ENCODE measurements at regions not wholly inside any gene's neighbourhood (a gene's known extent, or its start where the extent isn't known, plus 50 kb on each side); places are given as distances from the start of the nearest gene placed in this dataset.
"Not testable (repeated sequence)": the region's sequence is repeated elsewhere in the genome, so short reads cannot be mapped to it uniquely, and the experiment has no call there.

DNA sequence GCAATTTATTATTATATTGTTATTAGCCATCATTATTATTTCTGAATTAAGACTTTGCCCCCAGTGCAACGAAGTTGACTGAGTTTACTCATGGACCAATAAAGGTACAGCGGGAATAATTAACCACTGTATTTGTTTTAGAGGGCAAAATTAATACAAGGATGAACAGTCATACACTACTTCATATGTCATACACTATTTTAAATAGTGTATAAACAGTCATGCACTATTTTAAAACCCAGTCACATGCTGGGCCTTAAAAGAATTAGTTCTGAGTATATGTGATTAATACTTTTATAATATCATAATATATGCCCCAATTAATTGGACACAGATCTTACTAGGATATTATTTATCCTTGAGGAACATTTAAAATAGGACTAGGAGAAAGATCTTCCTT is 125.3 kb upstream of the NANOGP8 start:
- DNase-seq, result no peak

DNA sequence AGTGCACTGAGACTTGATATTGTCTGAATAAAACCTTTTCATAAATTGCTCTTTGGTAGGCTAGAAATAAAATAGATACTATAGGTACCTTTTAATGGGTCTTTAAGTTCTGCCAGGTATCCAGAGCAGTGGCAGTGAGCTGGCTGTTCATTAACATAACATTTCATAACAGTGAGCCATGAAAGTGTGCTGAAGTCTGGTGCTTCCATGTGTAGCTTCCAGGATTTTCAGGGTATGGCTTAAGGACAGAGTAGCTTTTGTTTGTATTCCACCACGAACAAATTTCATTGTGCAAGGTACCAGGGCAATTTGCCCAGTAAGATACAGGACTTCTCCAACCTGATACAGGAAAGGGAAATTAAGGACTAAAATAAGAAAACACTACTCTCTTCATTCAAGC is 124.7 kb upstream of the NANOGP8 start:
- DNase-seq, result no peak

DNA sequence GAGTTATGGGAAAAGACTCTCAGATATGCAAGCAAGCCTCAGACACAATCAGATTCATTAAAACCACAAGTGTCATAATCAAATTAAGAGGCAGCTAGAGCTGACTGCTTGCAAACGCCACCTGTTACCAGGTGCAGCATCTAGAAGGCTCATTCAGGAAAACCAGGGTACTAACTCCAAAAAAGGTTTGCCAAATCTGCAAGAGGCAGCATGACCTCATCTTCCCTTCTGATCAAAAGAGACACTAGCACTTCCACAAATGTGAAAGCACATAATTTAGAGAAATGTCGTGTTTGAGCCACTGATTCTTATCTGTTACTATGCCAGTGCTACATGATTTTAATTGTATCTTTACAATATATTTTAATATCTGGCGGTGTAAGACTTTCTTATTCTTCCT is 123.3 kb upstream of the NANOGP8 start:
- no peak for DNase-seq

DNA sequence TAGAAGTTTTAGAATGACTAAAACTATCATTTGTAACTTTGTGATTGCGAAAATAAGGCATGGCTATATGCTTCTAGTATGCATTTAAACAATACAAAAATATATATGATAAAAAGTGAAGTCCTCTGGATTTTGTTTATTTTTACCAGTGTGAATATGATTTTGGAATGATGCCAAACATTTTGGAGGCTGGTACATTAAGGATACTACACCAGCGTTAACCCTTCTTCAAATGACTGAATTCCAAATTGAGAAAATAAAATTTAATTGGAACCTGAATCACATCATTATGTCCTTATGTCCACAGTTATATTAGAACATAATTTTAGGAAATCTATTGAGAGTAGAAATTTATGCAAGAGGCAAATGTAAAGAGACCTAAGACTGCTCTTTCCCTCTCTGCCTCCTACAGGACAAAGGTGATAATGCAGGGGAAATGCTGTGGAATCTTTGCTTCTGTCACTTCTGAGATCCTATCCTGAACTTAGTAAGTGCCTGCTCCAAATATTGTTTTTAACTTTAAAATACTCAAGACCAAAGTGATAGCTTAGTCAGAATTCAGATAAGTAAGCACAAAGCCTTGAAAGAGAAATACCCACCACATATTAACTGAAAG is 121.1 kb upstream of the NANOGP8 start:
- no peak for DNase-seq

DNA sequence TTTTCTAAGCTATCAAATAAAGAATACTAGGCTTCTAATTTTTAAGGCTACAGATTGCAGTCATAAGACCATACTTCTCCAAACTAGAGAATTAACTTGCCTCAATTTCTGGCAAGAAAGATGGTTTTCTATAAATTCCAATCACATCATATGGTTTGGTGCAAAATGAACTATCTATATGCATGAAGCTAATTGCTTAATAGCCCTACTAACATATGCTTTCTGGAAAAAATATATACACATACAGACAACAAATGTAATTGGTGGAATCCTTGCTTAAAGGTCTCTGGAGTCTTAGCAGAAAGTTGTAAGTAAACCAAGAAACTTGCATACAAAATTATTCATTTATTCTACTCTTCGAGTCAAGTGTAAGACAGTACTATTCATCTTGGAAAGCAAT is 113.1 kb upstream of the NANOGP8 start:
- no peak for DNase-seq

DNA sequence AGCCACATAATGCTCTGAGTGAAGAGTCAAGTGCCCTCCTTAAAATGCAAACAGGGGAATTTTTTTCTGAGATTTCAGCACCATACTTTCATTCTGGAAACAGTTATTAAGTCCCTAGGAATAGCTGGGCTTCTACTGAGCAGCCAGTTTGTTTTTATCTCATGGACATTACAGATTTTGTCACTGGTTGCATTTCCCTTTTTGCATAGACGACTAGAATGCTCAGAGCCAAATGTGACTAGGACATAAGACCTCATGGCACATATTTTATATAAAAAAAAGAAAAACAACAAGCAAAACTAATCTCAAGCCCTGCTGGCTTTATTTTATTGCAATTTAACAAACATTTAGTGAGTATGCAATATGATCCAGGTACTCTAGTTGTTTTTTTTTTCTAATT is 112.7 kb upstream of the NANOGP8 start:
- no peak for DNase-seq

DNA sequence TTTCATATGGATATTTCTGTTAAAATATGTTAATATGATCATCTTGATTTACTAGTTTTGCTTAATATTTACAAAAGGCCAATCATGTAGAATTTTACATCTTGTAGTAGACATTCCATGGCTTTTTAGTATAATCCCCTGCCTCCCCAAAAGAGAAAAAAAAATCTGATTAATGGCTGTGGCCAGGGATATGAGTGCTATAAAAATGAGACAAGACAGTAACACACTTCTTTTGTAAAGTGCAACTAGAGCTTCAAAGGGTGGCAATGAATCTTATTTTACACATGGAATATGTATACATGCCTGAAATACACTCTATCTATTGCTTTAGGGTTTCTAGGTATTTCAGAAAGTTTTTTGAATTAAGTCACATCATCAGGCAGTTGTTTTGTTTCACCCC is 112.2 kb upstream of the NANOGP8 start:
- no peak for DNase-seq

DNA sequence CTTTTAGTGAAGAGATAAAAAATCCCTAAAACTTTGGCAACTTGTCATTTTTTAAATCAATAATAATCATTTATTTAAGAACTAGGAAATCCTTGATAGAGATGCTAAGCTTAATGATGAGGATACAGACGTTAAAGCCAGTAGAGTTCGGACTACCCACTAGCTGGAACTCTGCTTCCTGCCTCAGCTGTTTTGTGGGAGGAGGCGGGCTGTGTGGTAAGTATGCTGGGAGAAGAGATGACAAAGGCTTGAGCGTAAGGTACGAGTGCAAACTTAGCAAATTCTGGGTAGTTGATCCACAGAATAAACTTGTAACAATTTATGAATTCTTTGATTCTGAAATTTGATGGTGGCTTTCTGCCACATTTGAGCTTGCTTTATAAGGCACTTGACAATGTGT is 111.2 kb upstream of the NANOGP8 start:
- DNase-seq, result no peak

DNA sequence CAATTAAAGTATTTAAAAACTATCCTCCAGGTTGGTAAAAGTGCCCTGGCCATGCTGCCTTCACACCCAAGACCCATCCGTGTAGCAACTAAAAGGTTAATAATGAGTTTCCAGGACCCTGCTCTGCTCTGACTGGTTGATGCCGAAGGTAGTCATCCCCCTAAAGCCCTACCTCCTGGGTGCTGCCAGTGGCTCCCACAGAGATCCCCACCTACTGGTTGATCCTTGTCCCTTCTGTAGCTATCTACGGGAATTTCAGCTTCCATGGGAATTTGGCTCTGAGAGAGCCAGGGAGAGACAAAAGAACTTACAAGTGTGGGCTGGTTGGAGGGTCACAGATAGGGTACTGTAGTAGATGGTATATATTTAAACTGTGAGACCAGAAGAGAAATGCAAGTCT is 110.6 kb upstream of the NANOGP8 start:
- no peak for DNase-seq

DNA sequence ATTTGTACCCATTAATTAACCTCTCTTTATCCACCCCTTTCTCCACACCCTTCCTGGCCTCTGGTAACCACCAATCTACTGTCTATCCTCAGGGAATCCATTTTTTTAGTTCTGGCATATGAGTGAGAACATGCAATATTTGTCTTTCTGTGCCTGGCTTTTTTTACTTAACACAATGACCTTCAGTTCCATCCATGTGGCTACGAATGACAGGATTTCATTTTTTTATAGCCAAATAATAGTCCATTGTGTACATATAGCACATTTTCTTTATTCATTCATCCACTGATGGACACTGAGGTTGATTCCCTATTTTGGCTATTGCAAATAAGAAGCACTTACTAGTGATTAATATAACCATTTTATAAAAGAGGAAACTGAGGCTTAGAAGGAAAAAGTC is 109.9 kb upstream of the NANOGP8 start:
- DNase-seq, result no peak

DNA sequence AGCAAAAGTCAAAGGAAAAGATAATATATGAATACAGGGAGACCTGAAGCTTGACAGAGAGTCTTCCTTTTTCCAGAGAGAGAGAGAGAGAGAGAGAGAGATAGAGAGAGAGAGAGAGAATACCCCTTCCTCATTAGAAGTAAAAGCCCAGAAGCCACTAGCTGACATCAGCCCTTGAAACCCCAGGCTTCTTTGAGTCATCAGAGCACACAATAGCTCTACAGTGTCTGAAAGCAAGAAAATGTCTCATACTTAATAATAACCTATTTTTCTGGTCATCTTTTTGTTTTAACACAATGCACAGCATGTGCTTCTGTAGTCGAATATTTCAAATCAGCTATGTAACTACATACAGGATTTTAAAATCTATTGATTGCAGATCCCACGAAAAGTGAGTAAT is 109.2 kb upstream of the NANOGP8 start:
- no peak for DNase-seq

DNA sequence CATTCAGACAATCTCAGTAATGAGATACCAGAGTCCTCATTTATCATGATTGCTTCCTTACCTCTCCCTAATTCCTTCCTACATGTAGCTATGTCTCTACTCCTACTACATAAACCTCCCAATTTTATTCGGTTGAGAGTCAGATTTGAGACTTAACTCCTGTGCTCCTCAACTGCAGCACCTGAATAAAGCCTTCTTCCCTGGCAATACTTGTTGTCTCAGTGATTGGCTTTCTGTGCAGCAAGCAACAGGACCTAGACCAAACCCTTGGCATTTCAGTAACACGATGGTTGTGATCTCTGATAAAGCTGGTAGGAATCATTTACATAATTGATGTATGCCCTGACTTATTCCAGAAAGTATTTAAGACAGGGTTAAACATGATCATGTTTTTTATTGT is 106.7 kb upstream of the NANOGP8 start:
- DNase-seq, result no peak

DNA sequence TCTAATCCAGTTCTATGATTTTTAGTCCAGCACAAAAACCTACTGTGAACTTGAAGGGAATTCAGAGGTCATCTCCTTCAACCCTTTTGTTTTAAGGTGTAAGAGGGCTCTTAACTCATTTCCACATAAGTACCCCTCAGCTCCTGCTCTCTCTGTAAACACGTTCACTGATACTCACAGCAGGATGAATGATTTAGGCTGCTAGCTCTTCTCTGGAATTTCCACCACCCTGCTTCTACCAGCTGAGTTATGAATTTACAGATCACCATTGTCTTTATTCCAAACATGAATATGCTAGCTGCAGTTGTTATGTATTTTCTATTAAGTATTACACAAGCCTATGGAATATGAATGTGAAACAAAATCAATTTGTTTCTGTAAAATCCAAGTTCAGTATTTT is 101.3 kb upstream of the NANOGP8 start:
- no peak for DNase-seq

DNA sequence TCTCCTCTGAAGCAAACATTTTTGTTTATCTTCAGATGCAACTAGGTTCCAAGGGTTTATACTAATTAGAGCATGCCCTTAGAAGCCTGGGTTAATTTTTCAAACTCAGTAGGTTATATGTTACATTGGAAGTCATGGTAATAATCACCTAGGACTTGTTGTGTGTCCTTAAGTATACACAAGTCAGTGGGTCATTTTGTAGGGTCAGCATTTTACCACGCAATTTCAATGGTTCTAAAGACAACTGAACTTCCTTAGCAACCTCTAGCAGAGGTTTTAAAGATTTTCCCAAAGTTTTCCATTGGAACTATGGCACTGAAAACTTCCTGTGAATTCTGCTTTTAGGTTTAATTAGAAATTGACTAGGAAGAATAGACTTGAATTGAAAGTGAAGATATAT is 99.6 kb upstream of the NANOGP8 start:
- no peak for DNase-seq

DNA sequence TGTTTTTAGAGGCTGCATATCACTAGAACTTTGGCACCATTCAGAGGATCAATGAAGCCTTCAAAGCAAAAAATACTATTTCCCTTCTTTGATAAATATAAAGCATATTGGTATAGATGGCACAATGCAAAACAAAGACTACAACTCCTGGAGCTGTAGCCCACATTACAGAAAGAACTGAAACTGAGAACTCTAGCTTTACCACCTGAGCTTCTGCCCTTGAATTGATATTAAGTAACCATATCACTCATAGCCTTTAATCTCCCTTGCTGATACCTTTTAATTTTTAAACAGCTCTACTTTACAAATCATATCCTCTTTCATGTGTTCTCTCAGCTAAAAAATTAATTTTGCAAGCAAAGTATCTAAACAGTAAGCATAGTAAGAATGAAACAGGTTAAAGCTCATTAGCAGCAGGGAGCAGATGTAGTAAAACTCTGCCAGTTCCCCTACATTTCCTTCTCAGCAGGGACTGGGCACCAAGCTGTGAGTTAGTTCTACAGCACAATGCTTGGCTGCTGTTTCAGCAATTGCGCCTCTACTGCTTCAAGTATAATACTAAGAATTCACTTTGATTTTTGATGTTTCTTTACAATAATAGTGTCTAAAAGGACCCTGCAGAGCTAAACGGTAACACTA is 97.9 kb upstream of the NANOGP8 start:
- no peak for DNase-seq

DNA sequence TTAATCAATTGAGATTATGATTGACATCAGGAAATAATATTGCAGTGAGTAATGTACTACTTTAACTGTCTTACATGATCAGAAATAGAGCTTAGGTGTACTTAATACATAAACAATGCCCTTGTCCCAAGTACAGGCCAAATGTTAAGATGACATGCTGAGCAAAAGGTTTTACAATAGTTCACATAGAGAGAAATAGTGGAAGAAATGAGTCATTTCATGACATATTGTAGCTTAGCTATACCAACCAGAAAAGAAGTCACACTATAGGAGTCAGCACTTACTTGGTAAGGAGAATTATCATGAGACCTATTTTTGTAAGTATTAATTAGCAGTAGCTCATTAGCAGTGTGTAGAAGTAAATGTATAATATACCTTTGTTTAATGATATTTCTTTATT is 96.4 kb upstream of the NANOGP8 start:
- DNase-seq, result no peak

DNA sequence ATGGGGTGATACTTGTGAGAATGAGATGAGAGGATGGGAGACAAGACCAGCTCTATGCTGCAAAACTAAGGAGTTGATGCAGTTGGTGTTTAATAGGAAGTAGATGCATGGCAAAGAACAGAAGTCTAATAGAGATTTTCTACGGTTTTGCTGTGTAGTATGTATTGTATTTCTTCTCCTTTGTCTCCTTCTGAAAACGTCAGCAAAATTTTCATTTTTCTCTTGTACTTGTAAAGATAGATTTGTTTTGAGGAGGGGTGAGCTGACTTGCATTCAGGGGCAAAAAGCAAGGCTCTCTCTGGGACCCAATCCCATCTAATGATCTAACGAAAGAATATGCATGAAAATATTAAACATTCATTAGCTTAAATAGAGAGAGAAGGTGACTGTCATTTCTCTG is 94.6 kb upstream of the NANOGP8 start:
- DNase-seq, result no peak

DNA sequence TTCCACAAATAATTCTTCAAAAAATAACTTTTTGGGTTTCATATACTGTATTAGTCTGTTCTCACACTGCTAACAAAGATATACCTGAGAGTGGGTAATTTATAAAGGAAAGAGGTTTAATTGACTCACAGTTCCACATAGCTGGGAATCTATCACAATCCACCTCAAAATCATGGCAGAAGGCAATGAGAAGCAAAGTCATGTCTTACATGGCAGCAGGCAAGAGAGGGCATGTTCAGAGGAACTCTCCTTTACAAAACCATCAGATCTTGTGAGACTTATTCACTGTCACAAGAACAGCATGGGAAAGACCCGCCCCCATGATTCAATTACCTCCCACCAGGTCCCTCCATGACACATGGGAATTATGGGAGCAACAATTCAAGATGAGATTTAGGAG is 93.1 kb upstream of the NANOGP8 start:
- not testable (repeated sequence) for DNase-seq

DNA sequence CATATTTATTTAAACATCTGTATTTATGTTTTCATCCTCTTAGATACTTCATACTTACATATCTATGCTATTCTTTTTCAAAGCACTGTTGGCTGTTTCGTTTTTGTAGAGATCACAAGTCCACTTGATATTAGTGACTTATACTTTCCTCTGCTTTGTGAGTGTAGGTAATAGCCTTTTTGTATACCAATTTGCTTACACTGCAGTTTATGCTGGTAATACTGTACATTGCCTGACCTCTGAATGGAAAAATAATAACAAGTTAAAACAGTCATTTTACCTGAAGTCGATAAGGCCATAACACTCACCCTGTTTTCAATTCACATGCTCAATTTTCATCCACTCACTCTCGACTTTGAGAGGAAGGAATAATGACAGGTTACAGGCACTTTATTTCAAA is 89.9 kb upstream of the NANOGP8 start:
- DNase-seq, result no peak

DNA sequence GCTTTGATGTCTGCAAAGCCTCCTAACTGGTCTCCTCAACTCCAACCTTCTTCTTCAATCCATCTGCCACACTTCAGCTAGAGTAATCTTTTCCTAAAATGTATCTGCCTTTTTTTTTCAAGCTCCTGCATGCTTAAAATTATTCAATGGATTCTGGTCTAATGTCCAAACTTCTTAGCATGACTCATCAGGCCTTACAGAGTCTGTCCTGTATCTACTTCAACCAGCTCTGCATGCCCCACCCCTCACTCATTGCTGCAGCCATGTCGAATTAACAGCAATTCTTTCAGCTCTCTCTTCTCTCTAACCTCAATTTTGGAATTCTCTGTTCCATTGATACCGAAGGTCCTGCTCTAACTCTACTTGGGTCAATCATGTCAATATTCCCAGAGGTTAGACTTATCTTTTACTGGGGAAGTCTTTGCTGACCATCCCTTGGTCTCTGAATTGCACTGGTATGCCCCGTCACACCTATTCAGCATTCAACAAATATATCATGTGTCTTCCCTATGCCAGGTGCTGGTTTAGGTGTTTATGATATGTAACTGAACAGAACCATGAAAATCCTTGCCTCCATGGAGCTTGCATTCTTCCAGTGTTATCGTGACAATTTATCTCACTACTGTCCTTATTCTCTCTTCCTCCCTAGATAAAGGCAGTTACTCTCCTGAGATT is 88.5 kb upstream of the NANOGP8 start:
- no peak for DNase-seq

DNA sequence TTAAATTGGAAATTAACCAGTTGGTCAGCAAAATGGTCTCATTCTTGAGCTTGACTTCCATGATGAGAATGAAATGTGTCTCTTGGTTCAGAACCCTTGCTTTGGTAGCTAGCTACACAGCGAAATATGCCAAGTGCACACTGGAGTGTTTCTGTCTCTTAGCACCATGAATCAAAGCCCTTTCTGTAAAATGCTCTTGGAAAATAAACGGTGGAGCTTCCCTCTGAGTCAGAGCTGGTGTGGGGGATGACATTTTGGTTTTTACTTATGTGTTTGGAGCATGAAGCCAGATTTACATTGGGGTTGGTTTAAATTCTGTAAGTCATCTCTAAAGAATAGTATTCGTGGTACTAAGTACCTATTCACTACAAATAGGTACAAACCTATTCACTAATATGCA is 85.1 kb upstream of the NANOGP8 start:
- peak in 10 of 58 donors; percentile 1 to 43 (median 5) for DNase-seq

DNA sequence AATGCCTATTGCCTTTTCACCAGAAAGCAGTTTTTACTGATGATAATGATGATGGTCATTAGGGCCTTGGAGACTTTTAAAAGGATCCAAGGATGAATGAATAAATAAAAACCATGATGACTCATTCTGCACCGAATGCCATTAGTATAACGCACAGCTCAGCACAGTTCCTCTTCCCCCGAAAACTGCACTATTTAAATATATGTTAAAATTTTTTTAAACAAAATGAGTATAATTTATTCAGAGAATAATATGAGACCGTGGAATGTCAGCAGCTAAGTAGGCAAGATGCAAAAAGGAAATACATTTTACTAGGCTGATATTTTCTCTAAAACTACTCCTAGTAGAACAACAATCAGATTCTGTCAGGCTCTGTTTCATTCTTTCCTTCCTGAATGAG is 83.4 kb upstream of the NANOGP8 start:
- no peak for DNase-seq

DNA sequence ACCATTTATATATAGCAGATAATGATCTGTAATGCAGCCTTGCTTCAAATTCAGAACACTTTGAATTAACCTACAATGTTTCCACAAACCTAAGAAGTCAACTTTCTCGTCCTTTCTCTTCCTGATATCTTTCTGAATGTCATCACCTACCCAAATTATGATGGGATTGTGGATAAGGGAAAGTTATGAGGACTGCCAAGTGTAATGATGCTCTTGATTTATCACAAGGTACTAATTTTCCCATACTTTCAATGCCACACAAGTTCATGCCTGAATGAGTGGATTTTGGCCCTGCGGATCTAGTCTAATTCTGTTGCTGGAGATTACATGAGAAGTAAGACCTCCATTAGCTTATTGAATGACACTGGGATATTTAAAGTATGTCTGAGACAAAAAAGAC is 82.6 kb upstream of the NANOGP8 start:
- no peak for DNase-seq
